ENCODE measurements at regions not wholly inside any gene's neighbourhood (a gene's known extent, or its start where the extent isn't known, plus 50 kb on each side); places are given as distances from the start of the nearest gene placed in this dataset.
A peak's percentile ranks its signal among the peaks of the same experiment; 100 is the strongest.

GRCh38 chr2:19120941-19121750 lies 237.3 kb downstream of the OSR1 start:
- peak overlapping the region; percentile 55 for H2BK15ac ChIP-seq (ENCODE audit: low read depth, low read length)
- peak overlapping the region; percentile 54 for H3K27ac ChIP-seq (ENCODE audit: insufficient read depth, low read length)
- dilution Hi-C loops (cut with HindIII; ENCODE audit: low sequenced_read_pairs, unreplicated experiment) (no loop called here), intact Hi-C loops (cut with micrococcal nuclease) (loop anchor here (5.0 to 10.0 kb wide), 3 partner anchors 236 to 686 kb away; partner anchors contain the start of gene OSR1), in situ Hi-C loops (cut with MboI; ENCODE audit: low sequenced_read_pairs) (loop anchor here (10.0 kb wide), 1 partner anchor 234 kb away; the partner anchor contains the start of gene OSR1)
- peak overlapping the region; percentile 91; the same call in 1 of the 2 replicates for H2AK5ac ChIP-seq (ENCODE audit: low read depth, low read length)
- H3K23ac ChIP-seq (ENCODE audit: low read depth, low read length) = peak overlapping the region; percentile 42
- peak overlapping the region; percentile 94 for H2BK120ac ChIP-seq (ENCODE audit: low read depth, low read length)
- H3K4ac ChIP-seq (ENCODE audit: low read depth, low read length) = peak overlapping the region; percentile 90
- H3K9ac ChIP-seq (ENCODE audit: low read depth, low read length) = no peak overlapping the region
- H3K36me3 ChIP-seq (ENCODE audit: control insufficient read depth, insufficient read depth, low read length) = no peaks in the 10 kb centered on the region
- peak overlapping the region; percentile 93 for H3K18ac ChIP-seq (ENCODE audit: low read depth, low read length)
- H4K5ac ChIP-seq (ENCODE audit: low read depth, low read length) = peak overlapping the region; percentile 85
- H3K9me1 ChIP-seq (ENCODE audit: insufficient read depth, low read length) = peaks cover 16% of the 10 kb centered on the region
- peak overlapping the region; percentile 92 for H4K91ac ChIP-seq (ENCODE audit: insufficient read depth, low read depth, low read length)
- H2AFZ ChIP-seq (replicated peaks; ENCODE audit: low read length, poor library complexity) = peak overlapping the region; percentile 45
- H3K4me1 ChIP-seq (ENCODE audit: control insufficient read depth, insufficient read depth, low read length) = peaks cover 22% of the 10 kb centered on the region
- H3K4me2 ChIP-seq (ENCODE audit: low read depth, low read length) = peak overlapping the region; percentile 73
- ChIA-PET CTCF (interaction anchor here (0.9 to 1.4 kb wide), 3 partner anchors 10 to 238 kb away, joined by 3 read pairs; partner anchors contain the start of gene OSR1), POLR2A (ENCODE audit: unreplicated experiment) (interaction anchor here (0.5 to 0.6 kb wide), 2 partner anchors 184 to 224 kb away, joined by 3 read pairs; no protein-coding TSS in a partner anchor)
- no peak overlapping the region for H3K4me3 ChIP-seq (ENCODE audit: insufficient read depth, low read depth, low read length)
- H4K8ac ChIP-seq (ENCODE audit: low read depth in 2 of 2, low read length in 2 of 2) = peak overlapping the region; percentile 46 to 87
- H3K9me3 ChIP-seq (ENCODE audit: control insufficient read depth, insufficient read depth, low read length) = no peaks in the 10 kb centered on the region
- H4K20me1 ChIP-seq (ENCODE audit: insufficient read depth, low read length) = no peaks in the 10 kb centered on the region
- H2BK5ac ChIP-seq (ENCODE audit: low read depth, low read length, poor library complexity, severe bottlenecking) = peak overlapping the region; percentile 91
- WGBS, 2 experiments (ENCODE audit: extremely low coverage in 2 of 2, insufficient read length in 1 of 2) = 0% methylated on average over 1 of the region's 12 CpGs; no CpG with 5 or more reads in 1 of the 2 experiments
- no peaks in the 10 kb centered on the region for H3K27me3 ChIP-seq (ENCODE audit: control insufficient read depth, insufficient read depth, low read length)
- BruUV-seq (replicated peaks) = no TSS peak
- peak overlapping the region; percentile 98 for H2BK20ac ChIP-seq (ENCODE audit: low read depth, low read length)
- peak; percentile 87 for DNase-seq
- peak; percentile 51 for TF ChIP-seq BHLHE40 (IDR thresholded peaks at IDR 0.05; ENCODE audit: low read depth, low read length)
- TF ChIP-seq CEBPB (IDR thresholded peaks at IDR 0.05; ENCODE audit: low read depth, low read length) = peak; percentile 88
- TF ChIP-seq FOS (IDR thresholded peaks at IDR 0.05; ENCODE audit: low read depth, low read length) = no peak
- peak; percentile 36; the same call in 1 of the 2 replicates for TF ChIP-seq RAD21 (IDR thresholded peaks at IDR 0.05; ENCODE audit: low read length)
- H2AK9ac ChIP-seq (replicated peaks; ENCODE audit: low read depth, low read length, poor library complexity) = peak overlapping the region; percentile 43
- peak; percentile 88 for ATAC-seq (ENCODE audit: low read depth)
- no peaks in the 10 kb centered on the region for H3K79me1 ChIP-seq (ENCODE audit: low read depth in 1 of 2, low read length in 2 of 2)
- H3K14ac ChIP-seq (replicated peaks; ENCODE audit: low read depth, low read length) = peak overlapping the region; percentile 89
- H3K56ac ChIP-seq (ENCODE audit: extremely low read depth, insufficient read depth, low read length) = peak overlapping the region; percentile 72

Data from IMR-90 (cell line).